GM06990 (cell line): ENCODE measurements at regions not wholly inside any gene's neighbourhood (a gene's known extent, or its start where the extent isn't known, plus 50 kb on each side); places are given as distances from the start of the nearest gene placed in this dataset.

Source experiments
- DNase-seq: peaks from one replicate; pipeline ENCODE4 v3.0.0-alpha.2; 2011; ENCODE audit not compliant: insufficient read length; ENCODE audit errors: extremely low read depth
- H3K27me3 ChIP-seq: replicated peaks from 2 replicates; pipeline ENCODE4 v1.6.0; 2011; ENCODE audit warnings: low read length; ENCODE audit not compliant: control insufficient read depth, insufficient read depth
- H3K36me3 ChIP-seq: 2 replicates; pipeline ENCODE4 v1.5.1; 2011; ENCODE audit warnings: low read length; ENCODE audit not compliant: control insufficient read depth, insufficient read depth
- H3K4me3 ChIP-seq: replicated peaks from 2 replicates; pipeline ENCODE4 v1.5.1; 2011; ENCODE audit warnings: low read depth, mild to moderate bottlenecking, control low read depth, low read length
- TF ChIP-seq, protein P1 (sequence below): IDR thresholded peaks from 2 replicates; pipeline ENCODE4 v1.5.1; 2011; ENCODE audit warnings: low read length, control low read depth, mild to moderate bottlenecking, inconsistent platforms; ENCODE audit not compliant: insufficient read depth, poor library complexity, severe bottlenecking

DNA sequence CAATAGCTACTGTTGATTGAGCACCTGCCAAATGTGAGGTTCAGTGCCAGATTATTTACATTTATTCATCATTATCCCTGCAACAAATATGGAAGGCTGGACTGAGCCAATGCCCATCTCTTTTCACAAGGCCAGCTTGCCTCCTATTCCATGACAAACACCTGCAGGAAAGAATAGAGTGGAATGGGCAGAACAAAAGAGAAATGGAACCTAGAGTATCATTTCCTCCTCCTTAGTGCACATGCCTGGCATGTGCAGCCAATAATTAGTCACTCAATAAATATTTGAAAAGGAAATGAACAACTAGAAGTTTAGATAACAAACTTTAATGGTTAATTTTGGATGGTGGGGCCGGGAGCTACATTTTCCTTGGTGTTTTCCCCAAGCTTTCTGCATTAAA, 61.4 kb upstream of the MYRIP start:
- TF ChIP-seq, protein P1, sequence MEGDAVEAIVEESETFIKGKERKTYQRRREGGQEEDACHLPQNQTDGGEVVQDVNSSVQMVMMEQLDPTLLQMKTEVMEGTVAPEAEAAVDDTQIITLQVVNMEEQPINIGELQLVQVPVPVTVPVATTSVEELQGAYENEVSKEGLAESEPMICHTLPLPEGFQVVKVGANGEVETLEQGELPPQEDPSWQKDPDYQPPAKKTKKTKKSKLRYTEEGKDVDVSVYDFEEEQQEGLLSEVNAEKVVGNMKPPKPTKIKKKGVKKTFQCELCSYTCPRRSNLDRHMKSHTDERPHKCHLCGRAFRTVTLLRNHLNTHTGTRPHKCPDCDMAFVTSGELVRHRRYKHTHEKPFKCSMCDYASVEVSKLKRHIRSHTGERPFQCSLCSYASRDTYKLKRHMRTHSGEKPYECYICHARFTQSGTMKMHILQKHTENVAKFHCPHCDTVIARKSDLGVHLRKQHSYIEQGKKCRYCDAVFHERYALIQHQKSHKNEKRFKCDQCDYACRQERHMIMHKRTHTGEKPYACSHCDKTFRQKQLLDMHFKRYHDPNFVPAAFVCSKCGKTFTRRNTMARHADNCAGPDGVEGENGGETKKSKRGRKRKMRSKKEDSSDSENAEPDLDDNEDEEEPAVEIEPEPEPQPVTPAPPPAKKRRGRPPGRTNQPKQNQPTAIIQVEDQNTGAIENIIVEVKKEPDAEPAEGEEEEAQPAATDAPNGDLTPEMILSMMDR: no peak
- Histone ChIP-seq H3K27me3 (no peaks in the 10 kb centered on the region), H3K36me3 (no peaks in the 10 kb centered on the region), H3K4me3 (no peak overlapping the region)
- no peak for DNase-seq

DNA sequence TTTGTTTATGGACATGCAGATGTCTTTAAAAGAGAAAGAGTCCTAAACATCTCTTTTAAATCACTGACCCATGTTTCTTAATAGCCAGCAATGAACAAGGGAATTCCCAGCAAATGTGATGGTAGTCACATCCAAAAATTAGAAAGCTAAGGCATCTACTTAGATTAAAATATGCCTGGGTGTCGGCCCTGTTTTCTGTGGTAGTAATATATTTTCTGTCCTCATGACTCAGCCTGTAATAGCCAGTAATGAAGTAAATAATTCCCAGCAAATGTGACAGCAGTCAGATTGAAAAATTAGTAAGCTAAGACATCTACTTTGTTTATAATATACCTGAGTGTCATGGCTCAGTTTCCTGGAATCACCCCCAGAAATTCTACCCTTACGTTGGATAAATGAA, 60.6 kb upstream of the MYRIP start:
- Histone ChIP-seq H3K27me3 (no peaks in the 10 kb centered on the region), H3K36me3 (no peaks in the 10 kb centered on the region), H3K4me3 (no peak overlapping the region)
- TF ChIP-seq, protein P1: no peak
- no peak for DNase-seq

DNA sequence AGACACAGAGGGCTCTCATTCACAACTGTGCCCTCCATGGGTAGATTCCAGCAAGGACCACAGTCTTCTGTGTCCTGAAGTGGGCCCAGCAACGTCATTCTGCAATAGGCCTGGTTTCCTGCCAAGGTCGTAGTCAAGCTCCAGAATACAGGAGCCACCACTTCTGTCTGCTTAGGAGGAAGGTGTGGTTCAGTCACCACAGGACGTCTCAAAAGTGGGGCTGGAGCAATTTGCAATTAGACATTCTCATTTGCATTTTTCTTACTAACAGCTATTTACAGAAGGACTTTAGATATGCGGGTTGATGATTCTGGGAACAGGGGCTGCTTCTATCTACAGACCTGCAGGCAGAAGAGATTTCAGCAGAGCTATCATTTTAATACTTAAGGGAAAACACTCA, 58.7 kb upstream of the MYRIP start:
- TF ChIP-seq, protein P1: no peak
- H3K36me3 ChIP-seq: no peaks in the 10 kb centered on the region
- no peak for DNase-seq
- no peak overlapping the region for H3K4me3 ChIP-seq
- no peaks in the 10 kb centered on the region for H3K27me3 ChIP-seq

DNA sequence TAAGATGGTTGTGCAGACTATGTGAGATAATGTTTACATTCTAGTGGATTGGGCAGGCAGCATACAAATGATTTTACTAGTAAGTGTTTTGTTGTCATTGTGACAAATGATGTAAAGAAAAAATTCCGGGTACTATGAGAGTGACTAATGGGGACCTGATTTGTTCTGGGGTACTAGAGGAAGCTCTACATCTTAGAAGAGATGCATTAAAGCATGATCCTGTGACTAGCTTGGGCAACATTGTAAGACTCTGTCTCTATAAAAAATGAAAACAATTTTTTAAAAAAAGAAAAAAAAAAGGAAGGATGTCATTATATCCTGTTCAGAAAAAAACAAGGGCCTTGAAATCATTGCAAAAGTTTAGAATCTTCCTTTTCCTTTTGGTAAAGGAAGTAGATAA, 58.1 kb upstream of the MYRIP start:
- H3K4me3 ChIP-seq: no peak overlapping the region
- TF ChIP-seq, protein P1: no peak
- no peaks in the 10 kb centered on the region for H3K36me3 ChIP-seq
- DNase-seq: no peak
- no peaks in the 10 kb centered on the region for H3K27me3 ChIP-seq

DNA sequence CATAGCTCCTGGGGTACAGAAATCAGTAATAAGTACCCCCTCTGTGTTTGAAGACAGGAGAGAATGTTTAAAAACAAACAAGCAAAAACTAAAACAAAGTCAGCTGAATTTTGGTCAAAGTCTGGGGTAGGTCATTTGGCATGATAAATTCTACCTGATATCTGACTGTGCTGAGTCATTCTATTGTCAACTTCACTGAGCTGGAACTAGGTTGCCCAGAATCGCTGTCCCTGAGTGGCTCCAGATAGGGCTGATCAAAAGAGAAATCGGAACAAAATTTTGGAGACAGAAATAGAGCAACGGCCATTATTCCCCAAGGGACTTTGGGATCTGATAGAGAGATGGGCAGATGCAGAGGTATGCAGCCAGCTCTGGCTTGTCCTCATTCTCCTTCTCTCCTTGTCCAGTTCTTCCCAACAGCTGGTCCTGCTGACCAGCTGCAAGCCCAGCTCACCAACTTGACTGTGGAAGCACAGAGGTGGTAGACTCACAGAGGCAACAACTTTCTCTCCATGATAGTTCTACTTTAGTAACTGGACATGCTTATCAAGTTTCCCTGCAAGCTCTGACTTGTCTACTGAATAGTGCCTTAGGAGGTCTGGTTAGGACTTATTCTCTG, 57.3 kb upstream of the MYRIP start:
- DNase-seq: no peak
- Histone ChIP-seq H3K27me3 (no peaks in the 10 kb centered on the region), H3K4me3 (no peak overlapping the region), H3K36me3 (no peaks in the 10 kb centered on the region)
- TF ChIP-seq, protein P1: no peak

DNA sequence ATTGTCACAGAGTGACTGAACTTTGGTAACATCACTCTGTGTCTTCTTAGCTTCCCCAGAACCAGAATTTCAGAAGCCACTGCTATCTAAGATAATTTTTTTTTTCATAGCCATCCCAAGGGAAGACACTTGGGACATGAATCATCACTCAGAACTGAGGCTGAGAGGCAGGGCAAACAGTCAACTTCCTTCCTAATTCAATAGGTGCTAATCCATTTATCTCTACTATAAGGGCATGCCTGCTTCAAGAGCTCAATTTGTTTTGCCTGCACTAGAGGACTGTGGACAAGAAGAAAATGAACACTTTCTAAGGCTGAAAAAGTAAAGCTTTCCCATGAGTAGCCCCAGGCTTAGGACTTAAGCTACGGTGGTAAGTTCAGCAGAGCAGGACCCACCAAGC, 56.7 kb upstream of the MYRIP start:
- TF ChIP-seq, protein P1: no peak
- H3K36me3 ChIP-seq: no peaks in the 10 kb centered on the region
- no peak overlapping the region for H3K4me3 ChIP-seq
- no peaks in the 10 kb centered on the region for H3K27me3 ChIP-seq
- no peak for DNase-seq
